ENCODE measurements at regions not wholly inside any gene's neighbourhood (a gene's known extent, or its start where the extent isn't known, plus 50 kb on each side); places are given as distances from the start of the nearest gene placed in this dataset.
A peak's percentile ranks its signal among the peaks of the same experiment; 100 is the strongest.

DNA sequence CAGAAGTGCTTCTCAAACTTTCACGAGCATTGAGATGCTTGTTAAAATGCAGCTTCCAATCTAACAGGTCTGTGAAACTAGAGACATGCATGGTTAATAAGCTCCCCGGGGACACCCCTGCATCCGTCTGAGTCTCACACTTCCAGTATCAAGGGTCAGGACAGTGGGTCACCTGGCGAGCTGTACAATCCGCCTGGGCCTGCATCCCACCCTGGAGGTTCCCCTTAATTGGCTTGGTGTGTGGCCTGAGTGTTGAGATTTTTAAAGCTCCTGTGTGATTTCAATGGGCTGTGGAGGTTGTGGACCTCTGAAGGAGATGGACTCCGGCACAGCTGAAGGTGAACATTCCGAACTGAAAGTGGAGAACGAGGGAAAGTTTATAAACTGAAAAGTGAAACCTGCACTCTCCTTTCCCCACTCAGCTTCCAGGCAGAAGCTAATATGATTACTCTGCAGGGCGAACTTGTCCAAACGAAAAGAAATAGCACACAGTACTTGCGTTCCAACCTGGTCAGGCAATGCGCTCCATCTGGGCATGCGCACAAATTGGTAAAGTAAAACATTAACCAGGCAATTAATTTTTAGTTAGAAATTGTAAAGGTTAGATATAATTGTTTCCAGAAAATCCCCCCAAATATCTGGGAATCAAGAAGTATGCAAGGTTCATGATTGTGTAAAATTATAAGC lies 191.7 kb upstream of the ALKAL2 start:
- no peak for DNase-seq (ENCODE audit: low spot score)

DNA sequence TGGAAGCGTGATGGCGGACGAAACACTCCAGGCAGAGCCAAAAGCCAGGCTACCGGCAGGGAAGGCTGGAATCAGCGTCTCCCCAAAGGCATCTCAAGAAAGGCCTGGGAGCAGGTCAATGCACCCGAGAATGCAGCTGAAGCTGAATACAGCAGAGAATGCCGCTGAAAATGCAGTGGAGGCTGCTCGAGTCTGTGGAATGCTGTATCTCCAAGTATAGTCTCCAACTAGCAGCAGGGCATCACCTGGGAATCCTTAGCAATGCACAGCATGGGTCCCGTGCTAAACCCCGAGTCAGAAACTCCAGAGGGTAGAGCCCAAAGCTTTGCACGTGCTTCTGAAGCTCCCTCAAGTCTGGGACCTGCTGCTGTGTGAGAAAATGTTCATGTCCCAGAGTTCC lies 191.1 kb upstream of the ALKAL2 start:
- no peak for DNase-seq (ENCODE audit: low spot score)

DNA sequence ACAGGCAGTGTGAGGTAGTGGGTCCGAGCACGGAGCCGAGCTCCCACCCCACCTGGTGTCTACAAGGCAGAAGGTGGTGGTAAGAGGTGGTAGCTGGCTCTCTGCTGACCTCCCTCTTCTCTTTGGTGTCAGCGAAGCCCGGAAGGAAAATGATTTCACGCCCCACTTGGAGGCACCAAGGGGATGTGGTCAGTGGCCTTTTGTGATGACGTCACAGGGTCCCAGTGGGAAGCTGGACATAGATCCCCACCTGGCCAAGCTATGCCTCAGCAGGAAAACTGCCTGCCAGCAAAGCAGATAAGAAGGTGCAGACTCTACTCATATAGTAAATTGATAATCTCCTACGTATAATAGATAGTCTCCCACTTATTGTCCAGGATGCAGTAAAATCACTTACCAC lies 183.7 kb upstream of the ALKAL2 start:
- DNase-seq (ENCODE audit: low spot score): no peak

DNA sequence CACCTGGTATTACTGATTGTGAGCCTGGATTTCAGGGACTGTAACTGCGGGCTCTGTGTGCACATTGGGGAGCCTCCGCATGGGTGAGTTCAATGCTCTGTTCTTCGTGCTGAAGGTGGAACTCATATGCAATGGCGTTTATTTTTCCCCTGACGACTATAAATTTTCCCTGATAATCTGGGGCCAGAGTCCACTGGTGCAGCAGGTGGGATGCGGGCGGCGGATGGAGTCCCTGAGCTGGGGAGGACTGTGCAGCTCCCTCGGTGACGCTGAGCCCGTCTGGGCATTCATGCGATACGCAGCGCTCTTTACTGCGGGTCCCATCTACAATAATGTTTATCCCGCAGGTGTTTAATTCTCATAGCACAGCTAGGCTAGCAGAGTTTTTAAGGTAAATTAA lies 181.6 kb upstream of the ALKAL2 start:
- DNase-seq (ENCODE audit: low spot score): no peak

DNA sequence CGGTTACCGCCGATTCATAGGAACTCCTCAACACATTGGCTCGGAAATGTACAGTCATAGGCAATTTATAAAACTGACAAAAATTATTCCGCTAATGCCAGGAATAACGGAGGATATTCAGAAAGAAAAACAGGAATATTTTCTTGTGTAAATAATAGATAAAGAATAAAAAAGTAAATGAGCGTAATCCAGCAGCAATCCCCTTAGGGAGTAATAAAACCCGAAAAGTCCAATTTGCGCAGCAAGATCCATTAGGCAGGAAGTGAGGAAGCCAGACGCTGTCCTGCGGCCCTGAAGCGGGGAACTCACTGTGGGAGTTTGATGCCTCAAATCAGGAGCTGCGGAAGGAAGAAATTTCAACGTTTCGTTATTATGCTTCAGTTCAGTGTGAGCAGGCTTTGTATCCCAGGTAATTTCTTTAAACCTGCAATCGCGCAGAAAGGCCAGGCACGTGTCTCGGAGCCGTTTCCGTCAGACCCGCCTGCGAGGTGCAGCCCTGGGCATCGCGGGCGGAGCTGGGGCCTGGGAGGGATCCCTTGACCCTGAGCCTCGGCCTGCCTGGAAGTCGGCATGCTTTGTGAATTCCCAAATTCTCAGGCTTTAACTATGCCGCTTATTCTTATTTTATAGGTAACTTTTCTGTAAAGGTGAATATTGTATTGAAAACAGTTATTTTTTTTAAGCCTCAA lies 180.9 kb upstream of the ALKAL2 start:
- no peak for DNase-seq (ENCODE audit: low spot score)

DNA sequence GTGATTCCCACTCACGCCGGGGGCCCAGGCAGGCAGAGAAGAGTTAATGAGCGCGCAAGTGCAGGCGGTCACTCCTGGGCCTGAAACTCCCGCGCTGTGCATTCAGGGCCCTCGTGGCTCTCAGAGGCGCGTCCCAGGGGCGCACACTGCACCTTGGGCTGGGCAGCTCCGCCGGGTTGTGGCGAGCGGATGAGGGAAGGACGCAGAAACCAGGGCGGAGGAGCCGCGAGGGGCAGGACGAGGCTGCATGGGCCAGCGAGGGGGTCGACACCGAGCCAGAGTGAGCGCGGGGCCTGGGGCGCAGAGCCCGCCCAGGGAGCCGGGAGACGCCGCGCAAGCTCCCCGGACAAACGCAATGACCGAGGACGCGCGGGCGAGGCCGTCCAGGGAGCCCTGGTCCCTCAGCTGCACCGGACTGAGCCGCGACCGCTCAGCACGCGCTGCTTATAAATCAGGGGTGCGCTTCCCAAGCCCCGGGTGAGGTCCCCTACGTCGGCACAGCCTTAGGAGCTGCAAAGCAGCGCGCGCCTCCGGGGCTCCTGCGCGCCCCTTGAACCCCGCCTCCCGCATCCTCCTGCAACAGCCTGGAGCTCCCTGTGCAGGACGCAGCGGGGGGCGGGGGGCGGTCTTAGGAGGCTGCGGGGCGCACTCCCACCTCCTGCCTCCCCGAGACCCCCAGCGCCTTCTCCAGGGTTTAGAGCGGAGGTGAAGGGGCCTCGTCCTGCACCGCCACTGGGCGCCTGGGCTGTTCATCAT lies 180.2 kb upstream of the ALKAL2 start:
- DNase-seq (ENCODE audit: low spot score): no peak

DNA sequence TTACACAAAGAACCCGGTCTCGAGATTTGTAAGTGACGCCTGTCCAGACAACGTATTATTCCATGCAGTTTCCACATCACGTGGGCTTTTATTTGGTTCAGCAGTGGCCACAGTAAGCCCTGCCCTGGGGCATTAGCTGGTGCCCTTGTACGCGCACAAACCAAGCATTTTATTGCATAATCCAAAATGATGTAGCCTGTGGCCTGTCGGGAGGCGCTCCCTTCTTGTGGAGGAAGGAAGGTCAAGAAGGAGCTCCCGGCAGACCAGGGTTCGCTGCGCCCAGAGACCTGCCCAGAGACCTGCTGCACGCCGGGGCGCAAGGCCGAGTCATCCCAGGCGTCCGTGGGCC lies 179.6 kb upstream of the ALKAL2 start:
- no peak for DNase-seq (ENCODE audit: low spot score)

DNA sequence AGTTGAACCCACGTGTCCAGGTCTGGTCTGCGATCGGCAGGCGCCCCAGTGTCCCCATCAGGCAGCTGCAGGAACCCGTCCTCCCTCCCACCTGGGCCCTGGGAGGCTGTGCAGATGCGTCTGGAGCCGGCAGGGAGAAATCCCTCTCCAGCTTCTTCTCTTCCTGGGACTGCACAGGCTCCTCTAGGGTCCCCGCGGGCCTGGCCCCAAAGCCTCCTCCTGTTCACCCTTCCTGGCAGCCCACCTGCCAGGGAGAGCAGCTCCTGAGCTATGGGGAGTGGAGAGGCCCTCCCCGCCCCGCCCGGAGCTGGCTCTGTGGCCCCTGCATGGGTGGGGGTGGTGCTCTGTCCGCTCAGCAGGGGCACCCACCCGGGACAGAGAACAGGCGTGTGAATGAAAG lies 179.2 kb upstream of the ALKAL2 start:
- DNase-seq (ENCODE audit: low spot score): no peak

DNA sequence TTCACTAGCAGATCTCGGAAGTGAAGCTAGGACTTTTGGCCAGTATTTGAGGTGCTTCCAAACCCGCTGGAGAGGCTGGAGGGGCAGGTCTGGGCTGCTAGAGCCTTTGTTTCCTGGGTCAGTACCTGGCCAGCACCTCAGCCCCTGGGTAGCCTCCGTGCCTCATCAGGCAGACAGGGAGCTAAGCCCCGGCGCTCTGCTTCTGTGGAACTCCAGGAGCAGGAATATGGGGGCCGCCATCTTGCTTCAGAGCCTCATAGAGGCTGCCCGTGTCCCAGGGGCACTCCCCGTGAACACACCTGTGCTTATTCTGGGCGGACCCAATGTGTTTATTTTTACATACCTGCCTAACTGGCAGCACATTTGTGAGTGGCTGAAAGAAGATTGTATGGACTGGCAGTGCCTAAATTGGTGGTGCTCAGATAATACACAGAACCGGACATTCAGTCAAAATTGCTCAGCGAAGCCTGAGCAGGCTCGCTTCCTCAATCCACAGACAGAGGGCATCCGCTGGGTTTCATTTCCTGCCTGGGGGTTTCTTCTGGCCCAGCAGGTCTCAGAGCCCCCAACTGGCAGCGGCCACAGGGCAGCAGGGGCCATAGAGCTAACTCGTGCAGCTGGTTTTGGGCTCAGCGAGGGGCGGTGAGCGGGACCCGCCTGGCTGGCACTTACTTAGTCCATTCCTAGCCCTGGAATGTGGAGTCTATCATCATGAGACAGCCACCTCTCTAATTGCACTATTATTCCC lies 176.8 kb upstream of the ALKAL2 start:
- DNase-seq (ENCODE audit: low spot score): no peak

DNA sequence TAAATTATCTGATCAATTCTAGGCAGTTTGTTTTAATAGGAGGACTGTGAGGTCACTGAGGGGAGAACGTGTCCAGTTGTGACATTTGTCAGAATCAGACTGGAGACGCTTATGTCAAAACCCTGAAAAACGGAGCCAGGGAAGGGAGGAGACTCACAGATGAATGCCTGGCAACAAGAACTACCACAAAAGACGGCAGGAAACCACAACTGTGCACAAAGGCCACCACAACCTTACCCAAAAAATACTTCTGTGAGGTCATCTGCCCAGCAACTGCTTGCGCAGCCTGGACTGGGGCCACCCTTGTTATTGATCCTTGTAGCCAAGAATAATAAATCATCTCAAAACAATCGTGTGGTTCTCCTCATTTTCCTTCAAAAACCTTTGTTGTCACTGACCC lies 173.0 kb upstream of the ALKAL2 start:
- peak; percentile 51 for DNase-seq (ENCODE audit: low spot score)

DNA sequence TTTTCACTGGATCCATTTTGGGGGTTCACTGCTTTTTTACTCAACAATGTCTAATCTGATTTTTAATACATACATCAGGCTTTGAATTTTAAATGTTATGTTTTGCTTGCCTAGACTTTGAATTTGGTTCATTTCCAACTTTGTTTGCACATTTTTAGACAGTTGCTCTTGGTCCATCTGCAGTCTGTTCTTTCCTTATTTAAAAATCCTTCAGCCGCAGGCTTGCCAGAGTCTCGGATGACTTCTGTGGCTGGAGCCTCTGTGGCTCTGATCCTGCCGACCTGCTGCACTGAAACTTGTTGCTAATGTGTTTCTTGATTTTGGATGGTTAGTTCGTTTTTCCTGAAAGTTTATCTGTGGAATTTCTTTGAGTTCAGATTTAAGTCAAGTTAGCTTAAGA lies 172.0 kb upstream of the ALKAL2 start:
- DNase-seq (ENCODE audit: low spot score): no peak

DNA sequence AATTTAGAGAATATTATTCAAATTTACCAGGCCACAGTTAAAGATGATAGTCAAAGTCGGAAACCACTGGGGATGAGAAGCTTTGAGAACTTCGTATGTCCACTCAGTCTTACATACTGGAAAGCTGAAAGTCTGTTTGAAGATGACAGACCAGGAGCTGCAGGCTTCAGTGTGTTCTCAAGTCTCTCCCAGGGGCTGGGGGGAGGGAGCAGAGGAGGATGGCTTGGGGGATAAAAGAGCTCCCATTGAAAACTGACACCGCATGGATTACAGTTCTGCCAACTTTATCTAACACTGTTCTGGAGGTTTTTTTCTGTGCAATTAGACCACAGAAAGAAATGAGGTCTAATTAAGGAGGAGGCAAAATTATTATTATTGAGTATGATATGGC lies 170.5 kb upstream of the ALKAL2 start:
- no peak for DNase-seq (ENCODE audit: low spot score)

DNA sequence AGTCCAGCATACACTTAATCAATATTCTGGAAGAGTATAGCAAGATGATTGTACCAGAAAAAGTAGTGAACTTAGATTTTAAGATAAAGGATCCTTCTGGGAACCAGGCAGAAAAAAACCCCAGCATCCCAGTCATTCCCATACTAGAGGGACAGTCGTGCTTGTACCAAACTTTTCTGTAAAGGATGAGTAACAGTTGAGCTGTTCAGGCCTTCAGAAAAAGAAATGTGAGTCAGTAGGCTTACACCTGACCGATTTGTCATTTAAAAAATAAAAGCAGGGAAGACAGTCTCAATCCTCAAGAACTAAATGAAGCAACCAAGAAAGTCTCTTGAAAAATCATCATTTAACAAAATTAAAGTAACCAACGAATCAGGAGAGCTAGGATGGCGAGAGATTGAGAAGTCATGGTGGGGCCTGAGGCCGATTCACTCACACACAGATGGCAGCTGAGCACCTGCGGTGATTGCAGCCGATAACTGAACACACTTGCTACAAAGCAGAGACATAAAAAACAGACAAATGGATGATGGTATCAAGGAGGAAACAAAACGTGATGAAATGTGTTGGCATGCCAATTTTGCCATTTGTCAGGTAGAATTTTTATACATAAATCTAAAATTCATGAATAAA lies 170.0 kb upstream of the ALKAL2 start:
- no peak for DNase-seq (ENCODE audit: low spot score)

DNA sequence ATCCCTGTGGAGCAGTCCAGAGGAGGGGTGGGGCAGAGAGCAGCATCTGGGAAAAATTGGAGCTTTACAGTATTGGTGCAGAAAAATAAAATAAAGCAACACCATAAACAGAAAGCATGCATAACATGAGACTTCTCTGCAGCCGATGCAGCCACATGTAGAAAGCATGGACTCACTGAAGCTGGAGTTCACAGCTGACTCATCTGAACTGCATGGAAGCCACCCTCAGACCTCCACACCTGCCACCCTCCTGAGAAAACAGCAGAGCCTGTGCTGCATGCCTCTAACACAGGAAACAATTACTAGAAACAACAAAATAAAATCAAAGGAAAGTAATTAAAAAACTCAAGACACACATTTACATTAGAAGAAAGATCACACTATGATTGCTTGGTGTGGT lies 169.4 kb upstream of the ALKAL2 start:
- no peak for DNase-seq (ENCODE audit: low spot score)

DNA sequence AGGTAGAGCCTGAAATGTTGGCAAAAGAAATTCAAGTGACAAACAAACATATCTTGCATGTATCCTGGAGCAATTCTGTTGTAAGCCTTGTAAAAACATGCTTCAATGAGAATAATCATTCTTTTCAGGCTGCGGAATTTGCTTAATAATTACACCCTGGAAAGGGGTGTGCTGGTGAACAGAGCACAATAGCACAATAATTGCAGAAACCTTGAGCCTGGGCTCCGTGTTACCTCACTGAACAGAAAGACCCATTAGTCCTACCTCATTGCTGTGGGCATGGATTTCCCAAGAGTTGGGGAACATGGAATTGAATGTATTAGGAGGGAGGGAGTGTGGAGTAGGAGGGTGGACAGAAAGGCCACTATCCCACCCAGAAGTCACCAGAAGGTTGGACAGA lies 168.0 kb upstream of the ALKAL2 start:
- DNase-seq (ENCODE audit: low spot score): no peak

DNA sequence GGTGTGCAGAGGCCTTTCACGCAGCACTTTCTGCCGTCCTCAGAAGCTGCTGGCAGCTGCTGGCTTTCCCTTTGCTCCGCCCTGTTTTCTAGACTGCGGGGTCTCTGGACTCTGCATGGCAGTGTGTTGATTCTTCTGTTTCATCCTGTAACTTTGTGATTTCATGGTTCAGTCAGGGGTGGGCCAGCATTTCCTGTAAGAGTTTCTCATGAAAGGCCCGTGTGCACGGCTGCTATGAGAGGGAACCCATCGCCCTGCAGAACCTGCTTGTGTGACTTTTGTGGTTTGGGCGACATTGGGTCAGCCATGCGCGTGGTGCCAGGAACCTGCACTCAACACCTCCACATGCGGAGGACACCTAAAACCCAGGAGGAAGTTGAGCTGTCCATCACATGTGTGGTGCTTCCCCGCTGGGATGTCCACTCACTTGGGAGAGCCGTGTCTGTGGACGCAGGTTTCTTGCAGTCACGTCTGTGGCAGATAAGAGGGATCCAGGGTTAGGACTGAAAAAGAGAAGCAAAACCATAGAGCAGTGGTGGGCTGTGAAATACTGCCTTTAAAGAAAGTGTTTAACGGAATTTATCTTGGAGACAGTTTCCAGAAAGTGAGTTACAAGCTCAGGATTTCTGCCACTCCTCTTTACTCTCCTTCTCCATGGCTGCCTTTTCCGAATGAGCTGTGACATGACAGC lies 167.3 kb upstream of the ALKAL2 start:
- DNase-seq (ENCODE audit: low spot score): no peak

DNA sequence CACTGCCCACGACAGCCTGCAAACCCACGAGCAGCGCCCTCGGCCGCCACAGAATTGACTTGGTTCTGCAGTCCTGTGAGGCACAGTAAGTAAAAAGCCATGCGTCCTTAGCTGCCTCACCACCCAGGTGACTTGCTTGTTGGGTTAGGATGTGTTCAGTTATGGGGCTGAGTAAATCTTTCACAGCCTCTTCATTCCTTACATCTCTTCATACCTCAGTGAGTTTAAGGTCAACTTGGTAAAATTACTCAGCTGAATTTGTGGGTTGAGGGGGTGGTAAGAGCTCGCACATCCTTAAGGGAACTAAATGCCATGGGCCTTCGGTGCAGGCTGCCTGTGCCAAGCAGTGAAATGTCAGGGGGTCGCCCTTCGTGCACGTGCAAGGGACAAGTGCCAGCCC lies 165.2 kb upstream of the ALKAL2 start:
- DNase-seq (ENCODE audit: low spot score): no peak

DNA sequence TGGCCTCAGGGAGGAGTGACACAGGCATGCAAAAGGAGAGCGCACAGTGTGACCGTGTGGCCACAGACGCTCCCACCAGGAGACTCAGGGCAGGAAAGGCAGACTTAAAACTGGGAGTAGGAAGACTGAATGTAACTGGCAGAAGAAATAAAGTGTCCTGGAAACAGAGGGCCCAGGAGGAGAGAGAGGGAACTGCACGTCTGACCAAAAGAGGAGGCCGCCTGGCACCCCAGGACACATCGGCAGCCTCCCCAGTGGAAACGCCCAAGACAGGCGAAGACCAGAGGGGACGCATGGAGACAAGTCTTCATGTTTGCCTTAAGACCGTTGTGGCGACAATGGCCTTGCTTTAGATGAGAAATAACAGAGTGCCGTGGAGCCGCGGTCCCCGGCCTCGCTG lies 163.6 kb upstream of the ALKAL2 start:
- DNase-seq (ENCODE audit: low spot score): no peak

DNA sequence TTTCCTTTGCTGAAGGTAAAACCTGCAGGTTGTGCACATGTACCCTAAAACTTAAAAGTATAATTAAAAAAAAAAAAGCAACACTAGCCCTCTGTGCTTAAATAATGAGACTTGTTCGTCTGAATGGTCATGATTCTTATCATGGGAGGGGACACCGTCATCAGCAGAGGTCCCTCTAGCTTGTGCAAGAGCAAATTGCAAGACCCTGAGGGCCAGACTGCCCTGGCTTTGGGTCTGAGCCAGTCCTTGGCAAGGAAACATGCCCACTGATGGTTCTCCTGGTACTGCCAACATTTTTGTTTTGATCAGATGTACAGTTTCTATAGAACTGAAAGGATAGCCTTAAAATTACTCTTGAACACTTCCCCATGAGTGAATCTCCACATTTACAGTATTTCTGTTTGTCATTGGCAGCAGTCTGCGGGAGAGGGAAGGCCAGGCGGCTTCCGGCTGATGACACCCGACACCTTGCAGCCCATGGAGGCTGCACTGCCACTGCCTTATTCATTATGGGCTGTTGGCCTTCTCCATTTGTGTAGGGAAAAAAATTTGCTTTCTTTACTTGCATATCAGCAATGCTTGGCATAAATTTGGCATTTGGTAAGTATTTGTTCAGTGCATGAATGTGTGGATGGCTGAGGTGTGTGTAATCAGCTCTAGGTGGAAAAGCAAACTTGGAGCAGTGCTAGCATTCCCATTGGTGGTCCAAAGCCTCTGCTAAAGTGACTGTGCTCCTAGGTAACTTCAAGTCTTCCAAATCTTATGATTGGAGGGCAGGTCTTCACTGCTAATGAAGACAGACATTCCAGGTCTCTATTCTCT lies 161.6 kb upstream of the ALKAL2 start:
- no peak for DNase-seq (ENCODE audit: low spot score)

DNA sequence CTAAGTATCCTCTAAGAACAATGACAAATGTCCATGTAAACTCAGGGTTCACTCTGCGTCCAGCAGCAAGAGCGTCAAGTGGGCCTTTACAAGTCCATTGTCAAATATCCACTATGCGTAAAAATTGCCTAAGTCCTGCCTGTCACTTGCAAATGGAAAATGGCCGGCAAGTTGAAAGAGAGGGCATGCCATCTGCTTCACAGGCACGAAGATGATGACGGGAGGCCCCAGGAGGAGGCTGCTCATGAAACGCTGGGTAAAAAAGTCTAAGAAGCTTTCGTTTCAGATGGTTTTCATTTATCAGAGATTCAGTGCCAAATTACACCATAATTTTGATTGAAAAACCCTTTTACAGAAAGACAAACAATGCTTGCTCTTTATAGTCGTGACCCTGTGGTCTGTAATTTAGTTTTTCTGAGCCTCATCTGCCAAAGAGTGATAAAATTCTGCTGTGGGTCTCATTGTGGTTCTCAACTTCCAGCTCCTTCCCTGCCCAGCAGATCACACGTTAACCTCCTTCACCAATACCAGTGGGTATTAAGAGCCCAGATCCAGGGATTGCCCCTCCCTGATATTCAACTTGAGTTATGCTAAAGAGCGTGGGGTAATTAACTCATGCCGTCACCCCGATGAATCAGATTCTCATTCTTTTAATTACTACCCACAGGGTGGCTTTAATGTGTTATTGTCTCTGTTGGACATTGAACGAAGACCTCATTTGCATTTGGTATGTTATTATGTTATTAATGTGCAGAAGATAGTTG lies 160.2 kb upstream of the ALKAL2 start:
- DNase-seq (ENCODE audit: low spot score): no peak

All from CD4-positive, alpha-beta T cell treated with Interleukin-15 for 4 hours (primary cell).